ENCODE measurements at regions not wholly inside any gene's neighbourhood (a gene's known extent, or its start where the extent isn't known, plus 50 kb on each side); places are given as distances from the start of the nearest gene placed in this dataset.

DNA sequence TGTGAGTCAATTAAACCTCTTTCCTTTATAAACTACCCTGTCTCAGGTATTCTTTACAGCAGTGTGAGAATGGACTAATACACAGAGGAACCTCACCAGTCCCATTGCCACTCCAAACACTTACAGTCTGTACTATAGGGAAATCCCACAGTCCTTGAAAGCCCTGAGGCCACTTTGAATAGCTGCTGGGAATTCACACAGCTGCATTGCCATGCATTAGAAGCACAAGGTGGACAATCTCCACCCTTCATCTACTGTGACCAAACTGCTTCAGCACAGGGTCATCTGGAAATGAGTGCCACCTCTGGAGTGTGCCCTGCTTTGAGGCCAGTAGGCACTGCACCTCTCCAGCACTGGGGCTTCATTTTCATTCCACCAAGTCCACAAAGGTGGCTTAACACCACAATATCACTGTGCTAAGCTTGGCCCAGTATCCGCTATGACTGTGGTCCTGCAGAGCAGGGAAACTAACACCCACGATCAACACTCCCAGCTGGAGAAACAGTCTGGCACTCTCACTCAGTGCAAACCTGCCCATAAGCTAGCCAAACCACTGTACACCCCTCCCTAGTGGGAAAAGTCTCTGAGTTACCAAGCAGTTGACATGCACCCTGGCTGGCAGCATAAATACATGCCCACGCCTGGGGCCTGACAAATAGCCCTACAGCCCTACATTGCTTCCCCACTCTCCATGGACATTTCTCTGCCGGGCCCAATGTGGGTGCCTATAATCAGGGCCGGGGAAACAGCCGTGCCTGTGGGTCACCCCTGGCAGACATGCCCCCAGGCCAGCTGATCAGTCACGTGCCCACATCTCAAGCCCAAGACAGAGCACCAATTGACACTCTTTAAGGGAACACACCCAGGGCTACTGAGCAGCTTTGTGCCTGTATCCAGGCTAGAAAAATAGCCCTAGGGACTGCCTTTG, 294.3 kb upstream of the MGAT4C start:
- Mint-ChIP-seq H3K27me3 (no peaks in the 10 kb centered on the region), H3K36me3 (ENCODE audit: insufficient read depth) (no peaks in the 10 kb centered on the region), H3K4me1 (ENCODE audit: low read depth) (peaks cover 2% of the 10 kb centered on the region), H3K4me3 (ENCODE audit: low read depth) (no peak overlapping the region), H3K9me3 (ENCODE audit: low read depth) (no peaks in the 10 kb centered on the region), H3K27ac (no peak overlapping the region)
- no peak for DNase-seq (ENCODE audit: low spot score, unreplicated experiment)
- TF ChIP-seq, protein P1, sequence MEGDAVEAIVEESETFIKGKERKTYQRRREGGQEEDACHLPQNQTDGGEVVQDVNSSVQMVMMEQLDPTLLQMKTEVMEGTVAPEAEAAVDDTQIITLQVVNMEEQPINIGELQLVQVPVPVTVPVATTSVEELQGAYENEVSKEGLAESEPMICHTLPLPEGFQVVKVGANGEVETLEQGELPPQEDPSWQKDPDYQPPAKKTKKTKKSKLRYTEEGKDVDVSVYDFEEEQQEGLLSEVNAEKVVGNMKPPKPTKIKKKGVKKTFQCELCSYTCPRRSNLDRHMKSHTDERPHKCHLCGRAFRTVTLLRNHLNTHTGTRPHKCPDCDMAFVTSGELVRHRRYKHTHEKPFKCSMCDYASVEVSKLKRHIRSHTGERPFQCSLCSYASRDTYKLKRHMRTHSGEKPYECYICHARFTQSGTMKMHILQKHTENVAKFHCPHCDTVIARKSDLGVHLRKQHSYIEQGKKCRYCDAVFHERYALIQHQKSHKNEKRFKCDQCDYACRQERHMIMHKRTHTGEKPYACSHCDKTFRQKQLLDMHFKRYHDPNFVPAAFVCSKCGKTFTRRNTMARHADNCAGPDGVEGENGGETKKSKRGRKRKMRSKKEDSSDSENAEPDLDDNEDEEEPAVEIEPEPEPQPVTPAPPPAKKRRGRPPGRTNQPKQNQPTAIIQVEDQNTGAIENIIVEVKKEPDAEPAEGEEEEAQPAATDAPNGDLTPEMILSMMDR (IDR thresholded peaks at IDR 0.05; ENCODE audit: unreplicated experiment), result no peak

DNA sequence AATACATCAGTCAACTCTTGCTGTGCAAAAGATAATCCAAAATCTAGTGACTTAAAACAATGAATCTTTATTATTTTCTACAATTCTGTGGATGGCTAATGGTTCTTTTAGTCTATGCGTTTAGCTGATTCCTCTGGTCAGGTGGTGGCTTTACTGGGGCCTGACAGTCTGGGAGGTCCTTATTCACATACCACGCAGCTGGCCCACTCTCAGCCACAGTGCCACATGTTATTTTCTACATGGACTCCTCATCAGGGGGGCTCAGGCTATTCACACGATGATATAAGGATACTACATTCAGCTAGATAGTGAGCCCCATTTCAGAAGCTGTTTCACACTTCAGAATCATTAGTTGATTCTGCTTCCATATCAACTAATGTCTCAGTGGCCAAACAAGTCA, 287.5 kb upstream of the MGAT4C start:
- TF ChIP-seq, protein P1 (IDR thresholded peaks at IDR 0.05; ENCODE audit: unreplicated experiment), result no peak
- DNase-seq (ENCODE audit: low spot score, unreplicated experiment), result no peak

DNA sequence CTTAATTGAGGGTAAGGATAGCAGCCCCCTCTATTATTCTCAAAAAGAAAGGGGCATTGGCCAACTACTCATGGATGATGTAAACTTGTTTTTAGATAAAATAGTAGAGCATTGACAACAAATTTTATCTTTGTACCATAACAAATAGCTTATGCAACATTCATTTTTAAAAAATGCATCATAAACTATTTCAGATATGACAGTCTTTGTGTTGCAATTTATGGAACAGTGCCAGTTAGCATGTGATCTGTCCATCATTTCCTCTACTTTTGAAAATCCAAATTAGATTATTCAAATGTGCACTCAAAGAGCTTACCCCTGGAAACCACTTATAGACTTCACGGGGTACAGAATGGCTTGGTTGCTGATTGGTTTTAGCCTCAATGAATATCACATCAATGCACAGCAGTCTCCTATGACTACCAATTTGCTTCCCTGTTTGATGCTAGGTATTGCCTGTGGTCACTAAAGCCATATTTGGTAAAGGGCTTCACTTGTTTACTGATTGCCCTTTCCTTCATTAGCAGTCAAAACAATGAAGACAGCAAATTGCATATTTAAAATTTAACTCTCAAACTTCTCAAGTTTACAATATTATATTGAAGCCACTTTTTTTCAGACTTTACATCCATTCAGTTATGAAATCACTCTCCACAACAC, 274.9 kb upstream of the MGAT4C start:
- DNase-seq (ENCODE audit: low spot score, unreplicated experiment), result no peak
- Mint-ChIP-seq H3K4me1 (ENCODE audit: low read depth) (no peaks in the 10 kb centered on the region), H3K36me3 (ENCODE audit: insufficient read depth) (no peaks in the 10 kb centered on the region), H3K27ac (no peak overlapping the region), H3K27me3 (no peaks in the 10 kb centered on the region), H3K9me3 (ENCODE audit: low read depth) (no peaks in the 10 kb centered on the region), H3K4me3 (ENCODE audit: low read depth) (no peak overlapping the region)
- TF ChIP-seq, protein P1 (IDR thresholded peaks at IDR 0.05; ENCODE audit: unreplicated experiment), result no peak

More for the DNA sequence above, 287.5 kb upstream of the MGAT4C start:
- H3K4me3 Mint-ChIP-seq (ENCODE audit: low read depth), result no peak overlapping the region
- H3K27ac Mint-ChIP-seq, result no peak overlapping the region
- no peaks in the 10 kb centered on the region for H3K9me3 Mint-ChIP-seq (ENCODE audit: low read depth)
- no peaks in the 10 kb centered on the region for H3K36me3 Mint-ChIP-seq (ENCODE audit: insufficient read depth)
- no peaks in the 10 kb centered on the region for H3K27me3 Mint-ChIP-seq
- no peaks in the 10 kb centered on the region for H3K4me1 Mint-ChIP-seq (ENCODE audit: low read depth)

DNA sequence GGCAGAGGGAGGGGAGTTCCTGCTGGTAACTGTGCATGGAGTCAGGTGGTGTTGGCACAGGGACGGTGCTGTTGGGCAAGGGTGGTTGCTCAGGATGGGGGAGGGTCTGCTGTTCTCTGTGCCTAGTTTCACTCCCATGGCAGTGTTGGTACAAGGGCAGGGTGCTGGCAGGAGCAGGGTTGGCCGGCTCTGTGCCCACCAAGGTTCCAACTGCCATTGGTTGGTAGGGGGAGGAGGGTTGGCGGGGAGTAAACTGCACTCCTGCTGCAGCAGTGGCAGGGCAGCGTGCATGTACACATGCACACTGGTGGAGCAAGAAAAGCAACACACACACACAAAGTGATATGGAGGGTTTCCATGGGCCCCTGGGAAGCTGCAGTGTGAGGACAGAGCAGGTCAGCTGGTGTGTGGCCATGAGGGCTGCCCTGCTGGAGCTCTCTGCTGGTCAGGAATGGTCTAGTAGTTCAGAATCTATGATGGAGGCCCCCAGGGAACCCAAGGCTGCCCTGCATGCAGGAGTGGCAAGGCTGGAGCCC, 269.9 kb upstream of the MGAT4C start:
- TF ChIP-seq, protein P1 (IDR thresholded peaks at IDR 0.05; ENCODE audit: unreplicated experiment), result no peak
- no peaks in the 10 kb centered on the region for H3K4me1 Mint-ChIP-seq (ENCODE audit: low read depth)
- H3K4me3 Mint-ChIP-seq (ENCODE audit: low read depth), result no peak overlapping the region
- H3K27me3 Mint-ChIP-seq, result no peaks in the 10 kb centered on the region
- no peak for DNase-seq (ENCODE audit: low spot score, unreplicated experiment)
- peaks cover 30% of the 10 kb centered on the region for H3K9me3 Mint-ChIP-seq (ENCODE audit: low read depth)
- H3K36me3 Mint-ChIP-seq (ENCODE audit: insufficient read depth), result no peaks in the 10 kb centered on the region
- H3K27ac Mint-ChIP-seq, result no peak overlapping the region

DNA sequence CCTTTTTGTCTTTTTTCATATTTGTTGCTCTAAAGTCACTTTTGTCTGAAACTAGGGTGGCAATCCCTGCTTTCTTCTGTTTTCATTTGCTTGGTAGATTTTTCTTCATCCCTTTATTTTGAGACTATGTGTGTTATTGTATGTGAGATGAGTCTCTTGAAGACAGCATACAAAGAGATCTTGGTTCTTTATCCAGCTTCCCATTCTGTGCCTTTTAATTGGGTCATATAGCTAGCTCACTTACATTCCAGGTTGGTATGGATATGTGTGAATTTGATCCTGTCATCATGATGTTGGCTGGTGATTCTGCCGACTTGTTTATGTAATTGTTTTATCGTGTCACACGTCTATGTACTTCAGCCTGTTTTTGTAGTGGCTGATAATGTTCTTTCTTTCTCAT, 267.7 kb upstream of the MGAT4C start:
- TF ChIP-seq, protein P1 (IDR thresholded peaks at IDR 0.05; ENCODE audit: unreplicated experiment), result no peak
- H3K9me3 Mint-ChIP-seq (ENCODE audit: low read depth), result peaks cover 30% of the 10 kb centered on the region

More for the DNA sequence above, 267.7 kb upstream of the MGAT4C start:
- Mint-ChIP-seq H3K27me3 (no peaks in the 10 kb centered on the region), H3K4me3 (ENCODE audit: low read depth) (no peak overlapping the region), H3K4me1 (ENCODE audit: low read depth) (no peaks in the 10 kb centered on the region), H3K36me3 (ENCODE audit: insufficient read depth) (no peaks in the 10 kb centered on the region), H3K27ac (no peak overlapping the region)
- DNase-seq (ENCODE audit: low spot score, unreplicated experiment), result no peak
